Right lobe of liver (tissue), 4 donors: ENCODE measurements at regions not wholly inside any gene's neighbourhood (a gene's known extent, or its start where the extent isn't known, plus 50 kb on each side); places are given as distances from the start of the nearest gene placed in this dataset.

ENCODE experiments used
- POLR2A ChIP-seq: fragments of 450-650 bp; IDR thresholded peaks from one replicate; pipeline ENCODE4 v1.6.1; 2017; ENCODE audit warnings: antibody characterized with exemption, mild to moderate bottlenecking
- TF ChIP-seq, protein P1 (sequence below), 4 donors: fragments of 200-600 bp in 3 of 4; fragments of 450-650 bp in 1 of 4; IDR thresholded peaks; one replicate each; pipeline versions ENCODE4 v1.5.1 to v1.8.0; 2016 to 2022; ENCODE audit warnings: antibody characterized with exemption in 4 of 4, mild to moderate bottlenecking in 2 of 4
- donor health status: DM: no; HTN: no; CAD: no.
- donor health status: DM: no; HTN: no; CAD: no.
- donor health status: DM: no; HTN: yes; CAD: no.

DNA sequence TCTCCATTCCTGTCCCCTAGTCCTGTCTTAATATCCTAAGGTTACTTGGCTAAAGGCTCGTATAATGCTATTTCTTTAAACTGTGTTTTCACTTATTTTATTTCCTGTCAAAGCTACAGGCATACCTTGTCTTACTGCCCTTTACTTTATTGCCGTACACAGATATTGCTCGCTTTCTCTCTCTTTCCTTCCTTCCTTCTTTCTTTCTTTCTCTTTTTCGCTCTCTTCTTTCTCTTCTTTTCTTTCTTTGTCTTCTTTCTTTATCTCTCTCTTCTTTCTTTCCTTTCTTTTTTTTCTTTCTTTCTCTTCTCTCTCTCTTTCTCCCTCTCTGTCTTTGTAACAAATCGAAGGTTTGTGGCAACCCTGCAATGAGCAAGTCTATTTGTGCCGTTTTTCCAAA is 123.9 kb upstream of the ARHGAP5 start:
- TF ChIP-seq, protein P1, sequence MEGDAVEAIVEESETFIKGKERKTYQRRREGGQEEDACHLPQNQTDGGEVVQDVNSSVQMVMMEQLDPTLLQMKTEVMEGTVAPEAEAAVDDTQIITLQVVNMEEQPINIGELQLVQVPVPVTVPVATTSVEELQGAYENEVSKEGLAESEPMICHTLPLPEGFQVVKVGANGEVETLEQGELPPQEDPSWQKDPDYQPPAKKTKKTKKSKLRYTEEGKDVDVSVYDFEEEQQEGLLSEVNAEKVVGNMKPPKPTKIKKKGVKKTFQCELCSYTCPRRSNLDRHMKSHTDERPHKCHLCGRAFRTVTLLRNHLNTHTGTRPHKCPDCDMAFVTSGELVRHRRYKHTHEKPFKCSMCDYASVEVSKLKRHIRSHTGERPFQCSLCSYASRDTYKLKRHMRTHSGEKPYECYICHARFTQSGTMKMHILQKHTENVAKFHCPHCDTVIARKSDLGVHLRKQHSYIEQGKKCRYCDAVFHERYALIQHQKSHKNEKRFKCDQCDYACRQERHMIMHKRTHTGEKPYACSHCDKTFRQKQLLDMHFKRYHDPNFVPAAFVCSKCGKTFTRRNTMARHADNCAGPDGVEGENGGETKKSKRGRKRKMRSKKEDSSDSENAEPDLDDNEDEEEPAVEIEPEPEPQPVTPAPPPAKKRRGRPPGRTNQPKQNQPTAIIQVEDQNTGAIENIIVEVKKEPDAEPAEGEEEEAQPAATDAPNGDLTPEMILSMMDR (IDR thresholded peaks at IDR 0.05), result no peak
- no peak for TF ChIP-seq POLR2A
